ENCODE measurements at regions not wholly inside any gene's neighbourhood (a gene's known extent, or its start where the extent isn't known, plus 50 kb on each side); places are given as distances from the start of the nearest gene placed in this dataset.

DNA sequence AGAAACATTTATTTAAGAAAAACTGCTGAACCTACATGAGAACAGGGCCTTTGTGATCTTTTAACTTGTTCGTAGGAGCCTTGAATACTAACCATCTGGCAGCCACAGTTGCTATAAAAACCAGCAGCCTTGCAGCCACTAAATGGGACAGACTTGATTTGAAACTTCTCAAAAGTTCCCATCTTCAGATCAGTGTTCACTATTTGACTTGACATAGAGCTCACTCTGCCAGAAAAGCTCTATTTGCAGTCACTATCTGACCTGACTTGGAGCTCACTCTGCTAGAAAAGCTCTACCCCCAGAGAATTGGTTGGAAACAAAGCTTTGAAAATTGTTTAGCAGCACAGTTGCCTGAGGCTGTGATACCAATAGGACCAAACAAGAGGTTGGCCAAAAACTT, 119.3 kb upstream of the F13A1 start:
- TF ChIP-seq, protein P1, sequence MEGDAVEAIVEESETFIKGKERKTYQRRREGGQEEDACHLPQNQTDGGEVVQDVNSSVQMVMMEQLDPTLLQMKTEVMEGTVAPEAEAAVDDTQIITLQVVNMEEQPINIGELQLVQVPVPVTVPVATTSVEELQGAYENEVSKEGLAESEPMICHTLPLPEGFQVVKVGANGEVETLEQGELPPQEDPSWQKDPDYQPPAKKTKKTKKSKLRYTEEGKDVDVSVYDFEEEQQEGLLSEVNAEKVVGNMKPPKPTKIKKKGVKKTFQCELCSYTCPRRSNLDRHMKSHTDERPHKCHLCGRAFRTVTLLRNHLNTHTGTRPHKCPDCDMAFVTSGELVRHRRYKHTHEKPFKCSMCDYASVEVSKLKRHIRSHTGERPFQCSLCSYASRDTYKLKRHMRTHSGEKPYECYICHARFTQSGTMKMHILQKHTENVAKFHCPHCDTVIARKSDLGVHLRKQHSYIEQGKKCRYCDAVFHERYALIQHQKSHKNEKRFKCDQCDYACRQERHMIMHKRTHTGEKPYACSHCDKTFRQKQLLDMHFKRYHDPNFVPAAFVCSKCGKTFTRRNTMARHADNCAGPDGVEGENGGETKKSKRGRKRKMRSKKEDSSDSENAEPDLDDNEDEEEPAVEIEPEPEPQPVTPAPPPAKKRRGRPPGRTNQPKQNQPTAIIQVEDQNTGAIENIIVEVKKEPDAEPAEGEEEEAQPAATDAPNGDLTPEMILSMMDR (IDR thresholded peaks at IDR 0.05): no peak
- no peak for TF ChIP-seq POLR2AphosphoS5 (IDR thresholded peaks at IDR 0.05; ENCODE audit: low read depth, low read length)
- TF ChIP-seq RFX5 (IDR thresholded peaks at IDR 0.05; ENCODE audit: low read length): no peak
- TF ChIP-seq FOXJ3 (CRISPR knock-in tag; IDR thresholded peaks at IDR 0.05): no peak
- TF ChIP-seq, protein P2, sequence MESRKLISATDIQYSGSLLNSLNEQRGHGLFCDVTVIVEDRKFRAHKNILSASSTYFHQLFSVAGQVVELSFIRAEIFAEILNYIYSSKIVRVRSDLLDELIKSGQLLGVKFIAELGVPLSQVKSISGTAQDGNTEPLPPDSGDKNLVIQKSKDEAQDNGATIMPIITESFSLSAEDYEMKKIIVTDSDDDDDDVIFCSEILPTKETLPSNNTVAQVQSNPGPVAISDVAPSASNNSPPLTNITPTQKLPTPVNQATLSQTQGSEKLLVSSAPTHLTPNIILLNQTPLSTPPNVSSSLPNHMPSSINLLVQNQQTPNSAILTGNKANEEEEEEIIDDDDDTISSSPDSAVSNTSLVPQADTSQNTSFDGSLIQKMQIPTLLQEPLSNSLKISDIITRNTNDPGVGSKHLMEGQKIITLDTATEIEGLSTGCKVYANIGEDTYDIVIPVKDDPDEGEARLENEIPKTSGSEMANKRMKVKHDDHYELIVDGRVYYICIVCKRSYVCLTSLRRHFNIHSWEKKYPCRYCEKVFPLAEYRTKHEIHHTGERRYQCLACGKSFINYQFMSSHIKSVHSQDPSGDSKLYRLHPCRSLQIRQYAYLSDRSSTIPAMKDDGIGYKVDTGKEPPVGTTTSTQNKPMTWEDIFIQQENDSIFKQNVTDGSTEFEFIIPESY (IDR thresholded peaks at IDR 0.05; ENCODE audit: borderline replicate concordance, low read depth): no peak
- no peak for TF ChIP-seq NRF1 (IDR thresholded peaks at IDR 0.05; ENCODE audit: low read depth, low read length)
- TF ChIP-seq, protein P3, sequence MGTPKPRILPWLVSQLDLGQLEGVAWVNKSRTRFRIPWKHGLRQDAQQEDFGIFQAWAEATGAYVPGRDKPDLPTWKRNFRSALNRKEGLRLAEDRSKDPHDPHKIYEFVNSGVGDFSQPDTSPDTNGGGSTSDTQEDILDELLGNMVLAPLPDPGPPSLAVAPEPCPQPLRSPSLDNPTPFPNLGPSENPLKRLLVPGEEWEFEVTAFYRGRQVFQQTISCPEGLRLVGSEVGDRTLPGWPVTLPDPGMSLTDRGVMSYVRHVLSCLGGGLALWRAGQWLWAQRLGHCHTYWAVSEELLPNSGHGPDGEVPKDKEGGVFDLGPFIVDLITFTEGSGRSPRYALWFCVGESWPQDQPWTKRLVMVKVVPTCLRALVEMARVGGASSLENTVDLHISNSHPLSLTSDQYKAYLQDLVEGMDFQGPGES (IDR thresholded peaks at IDR 0.05; ENCODE audit: low read depth, low read length): no peak
- TF ChIP-seq, protein P4, sequence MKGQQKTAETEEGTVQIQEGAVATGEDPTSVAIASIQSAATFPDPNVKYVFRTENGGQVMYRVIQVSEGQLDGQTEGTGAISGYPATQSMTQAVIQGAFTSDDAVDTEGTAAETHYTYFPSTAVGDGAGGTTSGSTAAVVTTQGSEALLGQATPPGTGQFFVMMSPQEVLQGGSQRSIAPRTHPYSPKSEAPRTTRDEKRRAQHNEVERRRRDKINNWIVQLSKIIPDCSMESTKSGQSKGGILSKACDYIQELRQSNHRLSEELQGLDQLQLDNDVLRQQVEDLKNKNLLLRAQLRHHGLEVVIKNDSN (IDR thresholded peaks at IDR 0.05; ENCODE audit: borderline replicate concordance, low read depth): no peak
- no peak for TF ChIP-seq MXI1 (IDR thresholded peaks at IDR 0.05; ENCODE audit: low read depth, low read length)
- TF ChIP-seq, protein P5, sequence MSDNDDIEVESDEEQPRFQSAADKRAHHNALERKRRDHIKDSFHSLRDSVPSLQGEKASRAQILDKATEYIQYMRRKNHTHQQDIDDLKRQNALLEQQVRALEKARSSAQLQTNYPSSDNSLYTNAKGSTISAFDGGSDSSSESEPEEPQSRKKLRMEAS (IDR thresholded peaks at IDR 0.05; ENCODE audit: low read depth): no peak
- TF ChIP-seq JUND (IDR thresholded peaks at IDR 0.05): no peak
- TF ChIP-seq GATA2 (CRISPR knock-in tag; IDR thresholded peaks at IDR 0.05): no peak

Measured in SK-N-SH (cell line).